Parathyroid adenoma (tissue), 2 donors: ENCODE measurements at regions not wholly inside any gene's neighbourhood (a gene's known extent, or its start where the extent isn't known, plus 50 kb on each side); places are given as distances from the start of the nearest gene placed in this dataset.

Experiments used
- H2AFZ ChIP-seq: fragments of 300-600 bp; sonication (generic); one replicate; pipeline ENCODE4 v1.7.0; 2017; ENCODE audit warnings: antibody characterized with exemption, mild to moderate bottlenecking
- H3K27ac ChIP-seq: fragments of 300-600 bp; sonication (generic); one replicate; pipeline ENCODE4 v1.7.0; 2017
- H3K27me3 ChIP-seq: fragments of 300-600 bp; sonication (generic); one replicate; pipeline ENCODE4 v1.7.0; 2017; ENCODE audit warnings: low read length; ENCODE audit not compliant: control insufficient read depth, insufficient read depth
- H3K36me3 ChIP-seq: fragments of 300-600 bp; sonication (generic); one replicate; pipeline ENCODE4 v1.7.0; 2017; ENCODE audit warnings: low read length; ENCODE audit not compliant: control insufficient read depth, insufficient read depth
- H3K4me1 ChIP-seq: fragments of 300-600 bp; sonication (generic); one replicate; pipeline ENCODE4 v1.7.0; 2017; ENCODE audit warnings: control low read depth
- H3K4me2 ChIP-seq: fragments of 300-600 bp; sonication (generic); one replicate; pipeline ENCODE4 v1.7.0; 2017; ENCODE audit warnings: low read length
- H3K4me3 ChIP-seq: fragments of 300-600 bp; sonication (generic); one replicate; pipeline ENCODE4 v1.7.0; 2017; ENCODE audit warnings: low read depth, low read length
- H3K79me2 ChIP-seq: fragments of 300-600 bp; sonication (generic); one replicate; pipeline ENCODE4 v1.7.0; 2017; ENCODE audit warnings: control low read depth
- H3K9ac ChIP-seq: fragments of 300-600 bp; sonication (generic); one replicate; pipeline ENCODE4 v1.7.0; 2017; ENCODE audit warnings: mild to moderate bottlenecking
- H3K9me3 ChIP-seq: fragments of 300-600 bp; sonication (generic); one replicate; pipeline ENCODE4 v1.7.0; 2017; ENCODE audit warnings: low read length; ENCODE audit not compliant: control insufficient read depth
- TF ChIP-seq, protein P1 (sequence below): fragments of 300-600 bp; sonication (generic); IDR thresholded peaks from one replicate; pipeline ENCODE4 v1.7.0; 2017; ENCODE audit warnings: antibody characterized with exemption, mild to moderate bottlenecking
- donor health status: primary hyperparathyroidism.

GRCh38 chr5:105428451-105429380 is 1866.1 kb upstream of the NUDT12 start:
- Histone ChIP-seq H3K9ac (no peak overlapping the region), H3K4me1 (no peaks in the 10 kb centered on the region), H3K4me3 (no peak overlapping the region), H3K27me3 (no peaks in the 10 kb centered on the region), H3K9me3 (no peaks in the 10 kb centered on the region), H3K4me2 (no peak overlapping the region), H3K36me3 (no peaks in the 10 kb centered on the region), H2AFZ (no peak overlapping the region), H3K27ac (no peak overlapping the region), H3K79me2 (no peaks in the 10 kb centered on the region)
- TF ChIP-seq, protein P1, sequence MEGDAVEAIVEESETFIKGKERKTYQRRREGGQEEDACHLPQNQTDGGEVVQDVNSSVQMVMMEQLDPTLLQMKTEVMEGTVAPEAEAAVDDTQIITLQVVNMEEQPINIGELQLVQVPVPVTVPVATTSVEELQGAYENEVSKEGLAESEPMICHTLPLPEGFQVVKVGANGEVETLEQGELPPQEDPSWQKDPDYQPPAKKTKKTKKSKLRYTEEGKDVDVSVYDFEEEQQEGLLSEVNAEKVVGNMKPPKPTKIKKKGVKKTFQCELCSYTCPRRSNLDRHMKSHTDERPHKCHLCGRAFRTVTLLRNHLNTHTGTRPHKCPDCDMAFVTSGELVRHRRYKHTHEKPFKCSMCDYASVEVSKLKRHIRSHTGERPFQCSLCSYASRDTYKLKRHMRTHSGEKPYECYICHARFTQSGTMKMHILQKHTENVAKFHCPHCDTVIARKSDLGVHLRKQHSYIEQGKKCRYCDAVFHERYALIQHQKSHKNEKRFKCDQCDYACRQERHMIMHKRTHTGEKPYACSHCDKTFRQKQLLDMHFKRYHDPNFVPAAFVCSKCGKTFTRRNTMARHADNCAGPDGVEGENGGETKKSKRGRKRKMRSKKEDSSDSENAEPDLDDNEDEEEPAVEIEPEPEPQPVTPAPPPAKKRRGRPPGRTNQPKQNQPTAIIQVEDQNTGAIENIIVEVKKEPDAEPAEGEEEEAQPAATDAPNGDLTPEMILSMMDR = no peak

- H3K4me3 ChIP-seq = no peak overlapping the region
- no peak overlapping the region for H3K27ac ChIP-seq
- H3K4me1 ChIP-seq = no peaks in the 10 kb centered on the region
- no peaks in the 10 kb centered on the region for H3K9me3 ChIP-seq
- no peak overlapping the region for H3K9ac ChIP-seq
- H3K27me3 ChIP-seq = no peaks in the 10 kb centered on the region
- H3K79me2 ChIP-seq = no peaks in the 10 kb centered on the region
- H3K4me2 ChIP-seq = no peak overlapping the region
- TF ChIP-seq, protein P1 = no peak
- H2AFZ ChIP-seq = no peak overlapping the region
- no peaks in the 10 kb centered on the region for H3K36me3 ChIP-seq
Measured at GRCh38 chr5:105414067-105414466, 1851.5 kb upstream of the NUDT12 start.

DNA sequence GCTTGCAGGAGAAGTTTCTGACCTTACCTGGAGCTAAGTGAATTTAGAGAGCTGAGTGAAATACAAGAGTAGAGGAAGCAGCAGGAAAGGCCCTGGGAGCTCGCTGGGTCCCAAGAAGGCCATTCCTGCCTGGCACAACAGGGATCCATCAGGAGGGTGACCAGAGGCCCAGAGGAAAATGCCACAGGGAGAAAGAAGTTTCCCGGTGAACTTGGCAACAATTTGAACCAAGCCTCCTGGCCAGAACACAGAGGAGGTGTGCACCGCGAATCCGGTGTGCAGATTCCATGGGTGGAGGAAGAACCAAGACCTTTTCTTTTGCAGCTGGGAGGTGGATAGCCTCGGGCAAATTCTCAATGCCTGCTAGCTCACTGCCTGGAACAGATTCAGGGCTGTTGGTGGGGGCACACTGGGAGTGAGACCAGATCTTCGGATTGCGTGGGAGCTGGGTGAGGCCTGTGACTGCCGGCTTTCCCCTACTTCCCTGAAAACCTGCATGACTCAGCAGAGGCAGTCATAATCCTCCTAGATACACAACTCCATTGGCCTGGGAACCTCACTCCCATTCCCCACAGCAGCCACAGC is 1850.9 kb upstream of the NUDT12 start:
- TF ChIP-seq, protein P1 = no peak
- H3K79me2 ChIP-seq = no peaks in the 10 kb centered on the region

GRCh38 chr5:105409695-105410094 is 1847.1 kb upstream of the NUDT12 start:
- Histone ChIP-seq H2AFZ (no peak overlapping the region), H3K79me2 (no peaks in the 10 kb centered on the region), H3K36me3 (no peaks in the 10 kb centered on the region), H3K9me3 (no peaks in the 10 kb centered on the region), H3K4me2 (no peak overlapping the region), H3K4me3 (no peak overlapping the region), H3K27me3 (no peaks in the 10 kb centered on the region), H3K9ac (no peak overlapping the region), H3K27ac (no peak overlapping the region), H3K4me1 (no peaks in the 10 kb centered on the region)
- TF ChIP-seq, protein P1 = no peak

More for the DNA sequence above, 1850.9 kb upstream of the NUDT12 start:
- H3K27ac ChIP-seq = no peak overlapping the region
- no peak overlapping the region for H3K9ac ChIP-seq
- no peak overlapping the region for H2AFZ ChIP-seq
- no peaks in the 10 kb centered on the region for H3K36me3 ChIP-seq
- no peaks in the 10 kb centered on the region for H3K9me3 ChIP-seq
- no peak overlapping the region for H3K4me2 ChIP-seq
- H3K4me3 ChIP-seq = no peak overlapping the region
- no peaks in the 10 kb centered on the region for H3K27me3 ChIP-seq
- no peaks in the 10 kb centered on the region for H3K4me1 ChIP-seq
